Ishikawa (cell line): ENCODE measurements at regions not wholly inside any gene's neighbourhood (a gene's known extent, or its start where the extent isn't known, plus 50 kb on each side); places are given as distances from the start of the nearest gene placed in this dataset.

Experiments
- CEBPB ChIP-seq: IDR thresholded peaks from 2 replicates; pipeline ENCODE4 v1.6.1; 2012
- CREB1 ChIP-seq: IDR thresholded peaks from 2 replicates; pipeline ENCODE4 v1.6.1; 2012; ENCODE audit warnings: low read depth
- EGR1 ChIP-seq: IDR thresholded peaks from 2 replicates; pipeline ENCODE4 v1.6.1; 2012
- EP300 ChIP-seq: IDR thresholded peaks from 2 replicates; pipeline ENCODE4 v1.6.1; 2012; ENCODE audit warnings: borderline replicate concordance
- FOXM1 ChIP-seq: IDR thresholded peaks from 2 replicates; pipeline ENCODE4 v1.6.1; 2012; ENCODE audit warnings: low read depth, borderline replicate concordance
- MAX ChIP-seq: IDR thresholded peaks from 2 replicates; pipeline ENCODE4 v1.6.1; 2012
- NFIC ChIP-seq: IDR thresholded peaks from 2 replicates; pipeline ENCODE4 v1.6.1; 2012
- RAD21 ChIP-seq: IDR thresholded peaks from 2 replicates; pipeline ENCODE4 v1.6.1; 2012; ENCODE audit warnings: low read depth
- REST ChIP-seq: IDR thresholded peaks from 2 replicates; pipeline ENCODE4 v1.6.1; 2012; ENCODE audit warnings: low read depth, mild to moderate bottlenecking
- TAF1 ChIP-seq: IDR thresholded peaks from 2 replicates; pipeline ENCODE4 v1.6.1; 2012; ENCODE audit warnings: low read depth, mild to moderate bottlenecking
- TCF12 ChIP-seq: IDR thresholded peaks from 2 replicates; pipeline ENCODE4 v1.6.1; 2012; ENCODE audit warnings: low read depth
- TEAD4 ChIP-seq: IDR thresholded peaks from 2 replicates; pipeline ENCODE4 v1.6.1; 2012
- USF1 ChIP-seq: IDR thresholded peaks from 2 replicates; pipeline ENCODE4 v1.6.1; 2012
- YY1 ChIP-seq: IDR thresholded peaks from 2 replicates; pipeline ENCODE4 v1.6.1; 2012; ENCODE audit warnings: low read depth
- ZBTB7A ChIP-seq: IDR thresholded peaks from 2 replicates; pipeline ENCODE4 v1.6.1; 2012; ENCODE audit warnings: low read depth

DNA sequence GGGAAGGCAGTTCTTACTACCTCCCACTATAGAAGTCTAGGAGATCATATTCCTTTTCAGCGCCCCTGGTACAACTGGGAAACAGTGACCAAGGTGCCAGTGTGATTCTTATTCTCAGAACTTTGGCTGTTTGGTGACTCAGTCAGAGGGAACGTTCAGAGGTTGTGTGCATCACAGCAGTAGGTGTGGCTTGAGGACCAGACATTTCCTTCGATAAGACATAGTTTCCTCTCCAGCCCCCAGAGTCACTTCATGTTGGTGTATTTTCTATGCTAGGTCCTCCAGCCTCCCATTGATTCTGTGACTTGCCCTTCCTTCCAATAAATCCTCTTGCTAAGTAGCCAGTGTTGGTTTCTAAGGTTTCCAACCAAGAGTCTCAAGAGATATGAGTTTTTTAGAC, 171.9 kb upstream of the MPPED2 start:
- TF ChIP-seq TCF12 = no peak
- TF ChIP-seq USF1 = no peak
- no peak for TF ChIP-seq EGR1
- no peak for TF ChIP-seq MAX
- TF ChIP-seq TEAD4 = no peak
- no peak for TF ChIP-seq YY1
- TF ChIP-seq EP300 = no peak
- TF ChIP-seq CEBPB = no peak
- TF ChIP-seq FOXM1 = no peak
- TF ChIP-seq RAD21 = no peak
- no peak for TF ChIP-seq NFIC
- no peak for TF ChIP-seq CREB1
- TF ChIP-seq REST = no peak
- TF ChIP-seq ZBTB7A = no peak
- TF ChIP-seq TAF1 = no peak

DNA sequence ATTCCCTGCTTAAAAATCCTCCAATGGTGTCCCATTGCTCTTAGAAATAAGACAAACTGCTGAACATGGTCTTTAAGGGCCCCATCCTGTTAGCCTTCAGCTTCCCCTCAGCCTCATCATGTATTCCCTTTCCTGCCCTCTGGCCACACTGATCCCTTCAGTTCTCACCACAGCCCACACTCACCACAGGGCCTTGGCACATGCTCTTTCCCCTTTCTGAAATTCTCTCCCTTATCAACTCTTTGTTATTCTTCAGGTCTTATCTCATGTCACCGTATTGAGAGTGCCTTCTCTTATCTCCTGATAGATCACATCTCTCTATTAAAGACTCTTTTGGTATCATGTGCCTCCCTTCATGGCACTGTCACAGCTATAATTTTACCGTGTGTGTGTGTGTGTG, 167.8 kb upstream of the MPPED2 start:
- TF ChIP-seq RAD21 (no peak), NFIC (no peak), ZBTB7A (no peak), TAF1 (no peak), MAX (no peak), CEBPB (no peak)

GRCh38 chr11:30753504-30753903, 167.4 kb upstream of the MPPED2 start:
- TF ChIP-seq FOXM1 (no peak), TCF12 (no peak)

- TF ChIP-seq CEBPB (no peak), CREB1 (no peak), EP300 (no peak), TCF12 (no peak), REST (no peak), TAF1 (no peak), MAX (no peak), TEAD4 (no peak), FOXM1 (no peak), ZBTB7A (no peak), NFIC (no peak), RAD21 (no peak), USF1 (no peak), YY1 (no peak), EGR1 (no peak)
These were observed 163.1 kb upstream of the MPPED2 start for GRCh38 chr11:30749268-30749667.

GRCh38 chr11:30741039-30741550, 154.9 kb upstream of the MPPED2 start:
- no peak for TF ChIP-seq FOXM1
- TF ChIP-seq EP300 = no peak
- TF ChIP-seq REST = no peak
- TF ChIP-seq TCF12 = no peak
- TF ChIP-seq TAF1 = no peak
- no peak for TF ChIP-seq EGR1
- no peak for TF ChIP-seq CREB1
- TF ChIP-seq TEAD4 = no peak
- TF ChIP-seq CEBPB = no peak
- TF ChIP-seq ZBTB7A = no peak
- no peak for TF ChIP-seq USF1
- no peak for TF ChIP-seq NFIC
